Transverse colon (tissue), 4 donors: ENCODE measurements at regions not wholly inside any gene's neighbourhood (a gene's known extent, or its start where the extent isn't known, plus 50 kb on each side); places are given as distances from the start of the nearest gene placed in this dataset.

Experiments used
- DNase-seq: peaks from one replicate; pipeline ENCODE4 v3.0.0-alpha.2; 2019
- H3K27ac ChIP-seq, 4 donors: fragments of 200-600 bp; sonication (generic); 2 replicates each; pipeline ENCODE4 v1.5.1; 2016 to 2018; ENCODE audit warnings: inconsistent platforms in 4 of 4
- H3K27me3 ChIP-seq: fragments of 200-600 bp; sonication (generic); 2 replicates; pipeline ENCODE4 v1.5.1; 2017; ENCODE audit warnings: inconsistent platforms
- H3K36me3 ChIP-seq, 4 donors: fragments of 200-600 bp; sonication (generic); 2 replicates each; pipeline ENCODE4 v1.5.1; 2017 to 2019; ENCODE audit warnings: inconsistent platforms in 4 of 4
- H3K4me1 ChIP-seq, 4 donors: fragments of 200-600 bp; sonication (generic); 2 replicates each; pipeline ENCODE4 v1.5.1; 2017 to 2020; ENCODE audit warnings: inconsistent platforms in 4 of 4
- H3K4me3 ChIP-seq, 4 donors: fragments of 200-600 bp; sonication (generic); 1 replicate in 1 of 4; 2 replicates in 3 of 4; pipeline versions ENCODE4 v1.5.1 to v1.6.1; 2017 to 2019; ENCODE audit warnings: inconsistent platforms in 4 of 4
- H3K9me3 ChIP-seq, 2 donors: fragments of 200-600 bp; sonication (generic); 2 replicates each; pipeline ENCODE4 v1.5.1; 2017 to 2019; ENCODE audit warnings: inconsistent platforms in 2 of 2
- EP300 ChIP-seq: sonication (generic); formaldehyde crosslinking; IDR thresholded peaks from one replicate; pipeline ENCODE4 v1.6.1; 2017; ENCODE audit warnings: antibody characterized with exemption, low read depth
- POLR2A ChIP-seq: fragments of 450-650 bp; IDR thresholded peaks from one replicate; pipeline ENCODE4 v1.6.1; 2016; ENCODE audit warnings: antibody characterized with exemption, mild to moderate bottlenecking, moderate library complexity
- POLR2AphosphoS5 ChIP-seq, 3 donors: sonication (generic); formaldehyde crosslinking; IDR thresholded peaks; one replicate each; pipeline ENCODE4 v1.6.1; 2016; ENCODE audit warnings: antibody characterized with exemption in 3 of 3
- WGBS, 2 donors: methylation state at CpG; one replicate each; pipeline ENCODE4 v1.1.5; 2018; ENCODE audit warnings: low coverage in 1 of 2; 5-methylcytosine and 5-hydroxymethylcytosine counted together
- in situ Hi-C, 4 donors: fragments of 200-750 bp; cut with MboI; loops; one replicate each; pipeline versions ENCODE4 v1.15.0 to v1.15.1; 2017; ENCODE audit warnings: low sequenced_read_pairs in 3 of 4, low pct_ligation_motif_present in 1 of 4, low pct_unique_long_range_greater_than_20kb in 1 of 4
- intact Hi-C: fragments of 100-400 bp; cut with DNase I; formaldehyde crosslinking; loops from one replicate; pipeline ENCODE4 v1.15.1; 2023; ENCODE audit warnings: low total_unique reads
- TF ChIP-seq, protein P1 (sequence below), 5 experiments: fragments of 200-600 bp in 3 of 5; fragments of 450-650 bp in 2 of 5; sonication (generic) in 3 of 5; IDR thresholded peaks; 1 replicate in 2 of 5; 2 replicates in 3 of 5; pipeline ENCODE4 v1.5.1; 2016 to 2017; ENCODE audit warnings: antibody characterized with exemption in 5 of 5, inconsistent platforms in 3 of 5, mild to moderate bottlenecking in 2 of 5, moderate library complexity in 1 of 5

DNA sequence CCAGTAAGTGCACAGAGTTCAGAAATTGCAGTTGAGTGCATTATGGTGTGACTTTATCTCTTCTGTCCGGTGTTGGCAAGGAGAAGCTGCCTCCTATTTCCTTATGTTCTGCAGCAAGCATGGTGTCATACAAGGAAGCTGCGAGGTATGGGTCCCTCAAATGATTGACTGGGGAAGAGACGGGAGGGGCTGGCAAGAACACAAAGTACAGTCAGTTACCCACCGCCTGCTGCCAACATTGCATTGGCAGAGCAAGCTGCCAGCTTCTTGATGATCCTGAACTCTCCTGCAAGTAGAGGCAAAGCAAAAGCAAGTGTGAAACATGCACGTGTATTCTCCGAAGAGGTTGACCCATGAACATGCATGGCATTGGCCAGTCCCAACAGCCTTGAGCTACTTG, 1013.6 kb downstream of the UQCRFS1 start:
- intact Hi-C loops: no loop called here

DNA sequence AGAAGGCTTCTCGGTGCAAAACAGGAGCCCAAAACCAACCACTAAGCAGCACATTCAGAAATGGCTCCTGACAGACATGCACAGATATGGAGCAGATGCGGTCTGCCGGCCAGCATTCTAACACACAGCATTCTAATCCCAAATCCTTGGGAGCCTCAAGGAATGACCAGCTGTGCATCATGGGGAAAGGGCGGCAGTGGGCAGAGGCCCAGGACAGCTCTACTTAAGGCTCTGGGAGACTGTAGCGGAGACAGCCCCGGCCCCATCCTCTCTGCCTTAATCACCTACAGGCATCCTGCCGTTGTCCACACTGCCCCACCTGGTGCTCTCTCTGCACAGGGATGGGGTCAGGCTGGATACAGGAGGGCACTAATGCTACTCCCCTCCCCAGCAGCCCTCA, 1016.0 kb downstream of the UQCRFS1 start:
- TF ChIP-seq POLR2AphosphoS5 (IDR thresholded peaks at IDR 0.05): no peak
- no peak for TF ChIP-seq POLR2A
- TF ChIP-seq, protein P1, sequence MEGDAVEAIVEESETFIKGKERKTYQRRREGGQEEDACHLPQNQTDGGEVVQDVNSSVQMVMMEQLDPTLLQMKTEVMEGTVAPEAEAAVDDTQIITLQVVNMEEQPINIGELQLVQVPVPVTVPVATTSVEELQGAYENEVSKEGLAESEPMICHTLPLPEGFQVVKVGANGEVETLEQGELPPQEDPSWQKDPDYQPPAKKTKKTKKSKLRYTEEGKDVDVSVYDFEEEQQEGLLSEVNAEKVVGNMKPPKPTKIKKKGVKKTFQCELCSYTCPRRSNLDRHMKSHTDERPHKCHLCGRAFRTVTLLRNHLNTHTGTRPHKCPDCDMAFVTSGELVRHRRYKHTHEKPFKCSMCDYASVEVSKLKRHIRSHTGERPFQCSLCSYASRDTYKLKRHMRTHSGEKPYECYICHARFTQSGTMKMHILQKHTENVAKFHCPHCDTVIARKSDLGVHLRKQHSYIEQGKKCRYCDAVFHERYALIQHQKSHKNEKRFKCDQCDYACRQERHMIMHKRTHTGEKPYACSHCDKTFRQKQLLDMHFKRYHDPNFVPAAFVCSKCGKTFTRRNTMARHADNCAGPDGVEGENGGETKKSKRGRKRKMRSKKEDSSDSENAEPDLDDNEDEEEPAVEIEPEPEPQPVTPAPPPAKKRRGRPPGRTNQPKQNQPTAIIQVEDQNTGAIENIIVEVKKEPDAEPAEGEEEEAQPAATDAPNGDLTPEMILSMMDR (IDR thresholded peaks at IDR 0.05): no peak
- TF ChIP-seq EP300: no peak
- Histone ChIP-seq H3K36me3 (no peaks in the 10 kb centered on the region), H3K27ac (no peak overlapping the region), H3K9me3 (no peaks in the 10 kb centered on the region), H3K4me1 (no peaks in the 10 kb centered on the region), H3K4me3 (no peak overlapping the region), H3K27me3 (no peaks in the 10 kb centered on the region)
- intact Hi-C loops: no loop called here
- 72 to 93% methylated on average over 3 to 7 of the region's 7 CpGs for WGBS, 2 donors
- no peak for DNase-seq
- in situ Hi-C loops: no loop called here

More for the DNA sequence above, 1013.6 kb downstream of the UQCRFS1 start:
- DNase-seq: no peak
- Histone ChIP-seq H3K27ac (no peak overlapping the region), H3K4me1 (no peaks in the 10 kb centered on the region), H3K4me3 (no peak overlapping the region), H3K36me3 (no peaks in the 10 kb centered on the region), H3K9me3 (no peaks in the 10 kb centered on the region), H3K27me3 (no peaks in the 10 kb centered on the region)
- in situ Hi-C loops: no loop called here
- 67% methylated on average over 6 of the region's 6 CpGs; no CpG with 5 or more reads in 1 of the 2 donors for WGBS, 2 donors
- TF ChIP-seq POLR2AphosphoS5 (IDR thresholded peaks at IDR 0.05): no peak
- TF ChIP-seq, protein P1 (IDR thresholded peaks at IDR 0.05): no peak
- TF ChIP-seq EP300: no peak

- H3K9me3 ChIP-seq: no peaks in the 10 kb centered on the region
- intact Hi-C loops (no loop called here), in situ Hi-C loops (no loop called here)
- H3K36me3 ChIP-seq: no peaks in the 10 kb centered on the region
- TF ChIP-seq EP300: no peak
- TF ChIP-seq, protein P1 (IDR thresholded peaks at IDR 0.05): no peak
- TF ChIP-seq POLR2AphosphoS5 (IDR thresholded peaks at IDR 0.05): no peak
- TF ChIP-seq POLR2A: no peak
- no peaks in the 10 kb centered on the region for H3K27me3 ChIP-seq
- no peaks in the 10 kb centered on the region for H3K4me1 ChIP-seq
- DNase-seq: no peak
- WGBS, 2 donors: 51 to 55% methylated on average over 3 of the region's 3 CpGs
- no peak overlapping the region for H3K27ac ChIP-seq
- H3K4me3 ChIP-seq: no peak overlapping the region
These were observed 1016.9 kb downstream of the UQCRFS1 start for GRCh38 chr19:28196101-28196500.

- intact Hi-C loops: no loop called here
These were observed 1027.3 kb downstream of the UQCRFS1 start for GRCh38 chr19:28185646-28186045.

More at GRCh38 chr19:28185646-28186045, 1027.3 kb downstream of the UQCRFS1 start:
- Histone ChIP-seq H3K4me1 (no peaks in the 10 kb centered on the region), H3K4me3 (no peak overlapping the region), H3K27me3 (no peaks in the 10 kb centered on the region), H3K9me3 (no peaks in the 10 kb centered on the region), H3K27ac (no peak overlapping the region), H3K36me3 (no peaks in the 10 kb centered on the region)
- DNase-seq: no peak
- 62% methylated on average over 3 of the region's 3 CpGs; no CpG with 5 or more reads in 1 of the 2 donors for WGBS, 2 donors
- in situ Hi-C loops: no loop called here
- TF ChIP-seq EP300 (no peak), POLR2AphosphoS5 (IDR thresholded peaks at IDR 0.05) (no peak), POLR2A (no peak)
- TF ChIP-seq, protein P1 (IDR thresholded peaks at IDR 0.05): no peak
